ENCODE measurements at regions not wholly inside any gene's neighbourhood (a gene's known extent, or its start where the extent isn't known, plus 50 kb on each side); places are given as distances from the start of the nearest gene placed in this dataset.

- Histone ChIP-seq H3K27ac (ENCODE audit: poor library complexity, severe bottlenecking) (no peak overlapping the region), H3K4me3 (ENCODE audit: severe bottlenecking) (no peak overlapping the region), H3K27me3 (ENCODE audit: insufficient read depth, poor library complexity, severe bottlenecking) (no peaks in the 10 kb centered on the region), H3K9me3 (ENCODE audit: severe bottlenecking) (no peaks in the 10 kb centered on the region), H3K4me1 (ENCODE audit: insufficient read depth, poor library complexity, severe bottlenecking) (no peaks in the 10 kb centered on the region), H3K36me3 (ENCODE audit: low read depth) (no peaks in the 10 kb centered on the region)
- ATAC-seq (ENCODE audit: low read depth) (no peak), DNase-seq (ENCODE audit: low spot score) (no peak)
- no peak for TF ChIP-seq CTCF (IDR thresholded peaks at IDR 0.05; ENCODE audit: poor library complexity, severe bottlenecking)
Measured at GRCh38 chr16:5349101-5349500, 251.5 kb upstream of the EEF2KMT start.

GRCh38 chr16:5347561-5347960 lies 250.0 kb upstream of the EEF2KMT start:
- Histone ChIP-seq H3K27me3 (ENCODE audit: insufficient read depth, poor library complexity, severe bottlenecking) (no peaks in the 10 kb centered on the region), H3K4me3 (ENCODE audit: severe bottlenecking) (no peak overlapping the region), H3K4me1 (ENCODE audit: insufficient read depth, poor library complexity, severe bottlenecking) (no peaks in the 10 kb centered on the region), H3K9me3 (ENCODE audit: severe bottlenecking) (no peaks in the 10 kb centered on the region), H3K27ac (ENCODE audit: poor library complexity, severe bottlenecking) (no peak overlapping the region), H3K36me3 (ENCODE audit: low read depth) (no peaks in the 10 kb centered on the region)
- DNase-seq (ENCODE audit: low spot score) (no peak), ATAC-seq (ENCODE audit: low read depth) (no peak)
- no peak for TF ChIP-seq CTCF (IDR thresholded peaks at IDR 0.05; ENCODE audit: poor library complexity, severe bottlenecking)

- no peaks in the 10 kb centered on the region for H3K4me1 ChIP-seq (ENCODE audit: insufficient read depth, poor library complexity, severe bottlenecking)
- no peaks in the 10 kb centered on the region for H3K27me3 ChIP-seq (ENCODE audit: insufficient read depth, poor library complexity, severe bottlenecking)
- no peak overlapping the region for H3K4me3 ChIP-seq (ENCODE audit: severe bottlenecking)
- ATAC-seq (ENCODE audit: low read depth): no peak
- no peaks in the 10 kb centered on the region for H3K9me3 ChIP-seq (ENCODE audit: severe bottlenecking)
- no peaks in the 10 kb centered on the region for H3K36me3 ChIP-seq (ENCODE audit: low read depth)
- TF ChIP-seq CTCF (IDR thresholded peaks at IDR 0.05; ENCODE audit: poor library complexity, severe bottlenecking): no peak
- no peak overlapping the region for H3K27ac ChIP-seq (ENCODE audit: poor library complexity, severe bottlenecking)
- no peak for DNase-seq (ENCODE audit: low spot score)
Measured at GRCh38 chr16:5336941-5337340, 239.3 kb upstream of the EEF2KMT start.

- DNase-seq (ENCODE audit: low spot score): no peak
- no peaks in the 10 kb centered on the region for H3K4me1 ChIP-seq (ENCODE audit: insufficient read depth, poor library complexity, severe bottlenecking)
- H3K9me3 ChIP-seq (ENCODE audit: severe bottlenecking): no peaks in the 10 kb centered on the region
- TF ChIP-seq CTCF (IDR thresholded peaks at IDR 0.05; ENCODE audit: poor library complexity, severe bottlenecking): no peak
- H3K36me3 ChIP-seq (ENCODE audit: low read depth): no peaks in the 10 kb centered on the region
- no peak overlapping the region for H3K27ac ChIP-seq (ENCODE audit: poor library complexity, severe bottlenecking)
- no peak overlapping the region for H3K4me3 ChIP-seq (ENCODE audit: severe bottlenecking)
- ATAC-seq (ENCODE audit: low read depth): no peak
- H3K27me3 ChIP-seq (ENCODE audit: insufficient read depth, poor library complexity, severe bottlenecking): no peaks in the 10 kb centered on the region
Measured at GRCh38 chr16:5333991-5334390, 236.4 kb upstream of the EEF2KMT start.

GRCh38 chr16:5333126-5333525 lies 235.5 kb upstream of the EEF2KMT start:
- H3K27me3 ChIP-seq (ENCODE audit: insufficient read depth, poor library complexity, severe bottlenecking): no peaks in the 10 kb centered on the region
- no peaks in the 10 kb centered on the region for H3K36me3 ChIP-seq (ENCODE audit: low read depth)
- H3K27ac ChIP-seq (ENCODE audit: poor library complexity, severe bottlenecking): no peak overlapping the region
- no peaks in the 10 kb centered on the region for H3K4me1 ChIP-seq (ENCODE audit: insufficient read depth, poor library complexity, severe bottlenecking)
- H3K4me3 ChIP-seq (ENCODE audit: severe bottlenecking): no peak overlapping the region
- TF ChIP-seq CTCF (IDR thresholded peaks at IDR 0.05; ENCODE audit: poor library complexity, severe bottlenecking): no peak
- no peaks in the 10 kb centered on the region for H3K9me3 ChIP-seq (ENCODE audit: severe bottlenecking)
- no peak for ATAC-seq (ENCODE audit: low read depth)
- no peak for DNase-seq (ENCODE audit: low spot score)
